Naive B cell (primary cell): ENCODE measurements at regions not wholly inside any gene's neighbourhood (a gene's known extent, or its start where the extent isn't known, plus 50 kb on each side); places are given as distances from the start of the nearest gene placed in this dataset.

ENCODE experiments used
- ATAC-seq, 2 donors: fragments of 150-1000 bp; cut with Tn5 transposase; 2 replicates each; pipeline ENCODE4 v1.10.0; 2021; ENCODE audit warnings: low read depth in 2 of 2, mild to moderate bottlenecking in 2 of 2, moderate library complexity in 2 of 2
- DNase-seq: peaks from one replicate; pipeline ENCODE4 v3.0.0; 2022
- H3K27ac Mint-ChIP-seq, 6 donors: one replicate each; pipeline ENCODE4 v1.8.0; 2020 to 2022; ENCODE audit warnings: mild to moderate bottlenecking in 6 of 6, mixed read lengths in 6 of 6, moderate library complexity in 5 of 6, inconsistent platforms in 2 of 6
- H3K27me3 Mint-ChIP-seq, 3 donors: one replicate each; pipeline ENCODE4 v1.8.0; 2021 to 2022; ENCODE audit warnings: mixed read lengths in 3 of 3, mild to moderate bottlenecking in 1 of 3
- H3K36me3 Mint-ChIP-seq, 2 donors: one replicate each; pipeline ENCODE4 v1.8.0; 2020 to 2022; ENCODE audit warnings: mixed read lengths in 2 of 2, inconsistent platforms in 1 of 2, mild to moderate bottlenecking in 1 of 2
- H3K4me1 Mint-ChIP-seq, 3 donors: one replicate each; pipeline ENCODE4 v1.8.0; 2020 to 2022; ENCODE audit warnings: mixed read lengths in 3 of 3, inconsistent platforms in 1 of 3, mild to moderate bottlenecking in 1 of 3, moderate library complexity in 1 of 3
- H3K4me3 Mint-ChIP-seq, 8 donors: one replicate each; pipeline ENCODE4 v1.8.0; 2020 to 2022; ENCODE audit warnings: mild to moderate bottlenecking in 8 of 8, mixed read lengths in 8 of 8, moderate library complexity in 8 of 8, inconsistent platforms in 2 of 8
- H3K9me3 Mint-ChIP-seq, 7 donors: one replicate each; pipeline ENCODE4 v1.8.0; 2020 to 2022; ENCODE audit warnings: mixed read lengths in 7 of 7, mild to moderate bottlenecking in 5 of 7, inconsistent platforms in 2 of 7, moderate library complexity in 1 of 7

DNA sequence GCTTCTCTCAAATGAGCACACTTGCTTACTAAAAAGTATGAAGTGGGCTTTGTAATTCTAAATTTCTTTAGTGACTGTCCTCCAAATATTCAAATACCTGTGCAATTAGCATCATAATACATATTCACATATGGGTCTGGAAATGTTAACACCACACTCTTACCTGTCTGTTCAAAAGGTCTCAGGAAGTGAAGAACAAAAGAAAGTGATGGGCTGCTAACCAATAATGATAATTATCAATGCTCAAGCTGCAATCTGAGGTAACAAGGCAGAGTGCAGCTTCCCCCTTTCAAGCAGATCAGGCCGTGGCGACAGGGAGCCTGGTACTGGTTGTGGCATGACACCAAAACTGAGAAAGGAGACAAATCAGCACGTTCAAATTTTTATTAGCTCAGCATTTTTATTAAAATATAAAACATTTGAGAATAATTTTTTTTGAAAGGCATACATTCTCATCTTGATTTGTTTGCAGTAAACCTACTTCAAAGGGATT lies 1044.7 kb upstream of the EPHA7 start:
- Mint-ChIP-seq H3K4me3 (no peak overlapping the region), H3K4me1 (no peaks in the 10 kb centered on the region), H3K9me3 (peaks cover 0 to 10% (median 4%) of the 10 kb centered on the region in 7 donors), H3K27me3 (no peaks in the 10 kb centered on the region), H3K27ac (no peak overlapping the region), H3K36me3 (no peaks in the 10 kb centered on the region)
- ATAC-seq (no peak), DNase-seq (no peak)

DNA sequence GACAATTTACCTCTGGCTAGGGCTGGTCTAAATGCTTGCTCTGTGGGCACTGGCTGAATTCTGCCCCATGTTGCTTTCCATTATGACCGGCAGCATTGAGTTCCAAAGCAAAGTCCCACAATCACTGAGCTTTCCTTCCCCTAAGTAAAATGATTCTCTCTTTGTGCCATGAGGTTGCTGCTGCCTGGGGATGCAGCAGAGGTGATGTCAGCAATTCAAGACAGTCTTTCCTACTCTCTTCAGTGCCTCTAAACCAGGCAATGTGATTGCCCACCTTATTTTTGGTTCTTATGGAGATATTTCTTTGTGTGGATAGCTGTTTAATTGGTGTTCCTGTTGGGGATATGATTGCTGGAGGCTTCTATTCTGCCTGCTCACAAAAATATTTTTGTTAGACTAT lies 1043.9 kb upstream of the EPHA7 start:
- no peaks in the 10 kb centered on the region for H3K4me1 Mint-ChIP-seq
- no peaks in the 10 kb centered on the region for H3K36me3 Mint-ChIP-seq
- H3K4me3 Mint-ChIP-seq: peak overlapping the region in 1 of 8 donors; percentile 36
- no peak for ATAC-seq
- no peak for DNase-seq
- H3K9me3 Mint-ChIP-seq: peaks cover 0 to 10% (median 4%) of the 10 kb centered on the region in 7 donors
- no peak overlapping the region for H3K27ac Mint-ChIP-seq
- H3K27me3 Mint-ChIP-seq: no peaks in the 10 kb centered on the region

DNA sequence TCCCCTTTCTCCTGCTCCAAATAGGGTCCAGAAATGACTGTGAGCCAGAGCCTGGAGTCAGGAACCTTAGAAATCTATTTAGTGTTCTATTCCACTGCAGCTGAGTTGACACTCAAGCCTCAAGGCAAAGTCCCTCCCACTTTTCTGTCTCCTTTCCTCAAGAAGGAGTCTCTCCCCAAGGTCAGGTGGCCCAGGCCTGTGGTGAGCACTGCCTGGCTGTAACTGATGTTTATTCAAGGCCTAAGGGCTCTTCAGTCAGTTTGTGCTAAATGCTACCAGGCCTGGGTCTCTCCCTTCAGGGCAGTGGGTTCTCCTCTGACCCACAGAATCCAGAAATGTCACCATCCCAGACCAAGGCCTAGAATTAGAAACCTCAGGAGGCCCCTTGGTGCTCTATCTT lies 1042.9 kb upstream of the EPHA7 start:
- no peak overlapping the region for H3K4me3 Mint-ChIP-seq
- ATAC-seq: no peak
- DNase-seq: no peak
- H3K4me1 Mint-ChIP-seq: no peaks in the 10 kb centered on the region
- H3K27me3 Mint-ChIP-seq: no peaks in the 10 kb centered on the region
- H3K36me3 Mint-ChIP-seq: no peaks in the 10 kb centered on the region
- H3K9me3 Mint-ChIP-seq: peaks cover 0 to 10% (median 4%) of the 10 kb centered on the region in 7 donors
- H3K27ac Mint-ChIP-seq: no peak overlapping the region

DNA sequence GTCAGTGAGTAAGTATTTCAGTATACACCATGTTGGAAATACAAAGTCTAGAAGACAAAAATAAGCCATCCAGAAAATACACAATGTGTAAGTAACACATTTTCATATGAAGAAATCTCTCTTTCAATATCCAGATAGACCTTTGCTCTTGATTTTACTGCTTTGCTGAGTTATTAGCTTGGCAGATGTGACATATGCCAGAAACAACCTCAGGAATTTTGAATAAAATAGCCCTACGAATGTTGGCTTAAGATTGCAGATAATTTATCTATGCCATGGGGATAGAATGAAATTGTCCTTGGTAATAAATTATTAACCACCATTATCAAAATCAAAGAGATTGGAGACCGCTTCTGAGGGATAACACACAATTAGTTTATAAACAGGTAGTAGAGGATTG lies 1036.9 kb upstream of the EPHA7 start:
- DNase-seq (no peak), ATAC-seq (no peak)
- peaks cover 0 to 7% (median 3%) of the 10 kb centered on the region in 7 donors for H3K9me3 Mint-ChIP-seq
- no peak overlapping the region for H3K27ac Mint-ChIP-seq
- H3K36me3 Mint-ChIP-seq: no peaks in the 10 kb centered on the region
- no peaks in the 10 kb centered on the region for H3K27me3 Mint-ChIP-seq
- no peak overlapping the region for H3K4me3 Mint-ChIP-seq
- H3K4me1 Mint-ChIP-seq: no peaks in the 10 kb centered on the region

DNA sequence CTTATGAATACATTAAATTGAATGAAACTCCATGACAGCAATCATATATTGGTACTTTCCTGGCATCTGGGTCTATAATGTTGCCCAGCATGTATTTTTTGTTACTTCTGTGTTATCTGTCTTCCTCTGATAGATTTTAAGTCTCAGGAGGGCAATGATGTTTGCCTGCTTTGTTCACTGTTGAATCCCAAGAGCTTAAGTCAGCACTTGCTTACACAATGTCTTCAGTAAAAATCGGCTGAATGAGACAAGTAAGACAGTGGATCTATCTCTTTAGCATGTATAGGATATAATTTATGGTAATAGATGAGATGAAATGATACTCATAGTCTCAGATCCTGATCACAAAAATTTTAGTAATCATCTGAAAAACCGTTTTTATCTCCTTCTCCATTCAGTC lies 1034.9 kb upstream of the EPHA7 start:
- peaks cover 0 to 12% (median 4%) of the 10 kb centered on the region in 7 donors for H3K9me3 Mint-ChIP-seq
- no peaks in the 10 kb centered on the region for H3K27me3 Mint-ChIP-seq
- ATAC-seq (no peak), DNase-seq (no peak)
- H3K36me3 Mint-ChIP-seq: no peaks in the 10 kb centered on the region
- no peak overlapping the region for H3K4me3 Mint-ChIP-seq
- H3K27ac Mint-ChIP-seq: no peak overlapping the region
- H3K4me1 Mint-ChIP-seq: no peaks in the 10 kb centered on the region

DNA sequence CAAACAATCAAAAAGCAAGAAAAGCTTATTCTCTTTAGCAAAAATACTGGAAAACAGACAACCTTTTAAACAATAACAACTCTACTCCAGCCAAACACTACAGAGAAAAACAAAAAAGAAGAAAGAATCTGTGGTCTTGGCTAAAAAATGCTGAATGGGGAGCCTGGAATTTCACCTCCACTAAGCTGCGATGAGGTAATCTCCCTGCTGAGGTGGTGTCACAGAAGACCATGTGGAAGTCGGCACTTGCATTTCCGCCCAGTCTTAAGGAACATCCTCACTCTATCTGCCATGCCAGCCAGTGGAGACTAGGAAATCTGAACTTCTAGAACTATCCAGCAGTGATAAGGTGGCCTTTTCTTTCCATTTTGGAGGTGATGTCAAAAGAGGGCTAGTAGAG lies 1026.8 kb upstream of the EPHA7 start:
- no peak overlapping the region for H3K27ac Mint-ChIP-seq
- no peaks in the 10 kb centered on the region for H3K36me3 Mint-ChIP-seq
- no peak for ATAC-seq
- no peak for DNase-seq
- no peaks in the 10 kb centered on the region for H3K4me1 Mint-ChIP-seq
- H3K9me3 Mint-ChIP-seq: peaks cover 0 to 11% (median 2%) of the 10 kb centered on the region in 7 donors
- no peaks in the 10 kb centered on the region for H3K27me3 Mint-ChIP-seq
- no peak overlapping the region for H3K4me3 Mint-ChIP-seq

DNA sequence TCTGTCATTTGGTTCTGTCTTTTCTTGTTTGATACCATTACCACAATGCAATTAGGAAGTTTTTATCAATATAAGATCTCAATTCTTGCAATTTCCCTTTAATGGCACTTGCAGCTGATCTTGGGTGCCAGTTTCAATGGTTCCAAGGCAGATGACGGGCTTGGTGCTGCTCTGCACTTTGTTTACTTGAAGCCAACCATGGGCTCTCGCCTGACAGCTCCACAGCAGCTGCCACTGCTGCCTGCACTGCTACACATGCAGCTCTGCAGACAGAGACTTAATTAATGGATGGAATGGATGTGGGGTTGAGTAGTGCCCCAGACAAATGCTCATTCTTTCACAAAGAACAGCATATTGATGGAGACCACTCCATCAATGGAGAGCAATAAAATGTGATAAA lies 1024.3 kb upstream of the EPHA7 start:
- Mint-ChIP-seq H3K9me3 (peaks cover 0 to 5% (median under 1%) of the 10 kb centered on the region in 7 donors), H3K27me3 (no peaks in the 10 kb centered on the region), H3K4me1 (no peaks in the 10 kb centered on the region), H3K27ac (no peak overlapping the region), H3K4me3 (no peak overlapping the region), H3K36me3 (no peaks in the 10 kb centered on the region)
- DNase-seq: no peak
- ATAC-seq: no peak

DNA sequence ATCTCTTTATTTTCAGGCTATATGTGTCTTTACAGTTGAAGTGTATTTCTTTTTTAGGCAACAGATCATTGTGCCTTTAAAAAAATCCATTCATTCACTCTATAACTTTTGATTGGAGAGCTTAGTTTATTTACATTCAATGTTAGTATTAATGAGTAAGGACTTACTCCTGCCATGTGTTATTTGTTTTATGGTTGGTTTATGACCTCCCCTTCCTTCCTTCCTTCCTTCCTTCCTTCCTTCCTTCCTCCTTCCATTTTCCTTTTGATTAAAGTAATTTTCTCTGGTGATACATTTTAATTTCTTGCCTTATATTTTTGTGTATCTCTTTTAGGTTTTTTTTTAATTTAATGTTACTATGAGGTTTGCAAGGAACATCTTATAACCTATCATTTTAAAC lies 1005.3 kb upstream of the EPHA7 start:
- no peaks in the 10 kb centered on the region for H3K27me3 Mint-ChIP-seq
- H3K4me1 Mint-ChIP-seq: no peaks in the 10 kb centered on the region
- DNase-seq (no peak), ATAC-seq (no peak)
- H3K36me3 Mint-ChIP-seq: no peaks in the 10 kb centered on the region
- H3K9me3 Mint-ChIP-seq: peaks cover 0 to 25% (median 8%) of the 10 kb centered on the region in 7 donors
- no peak overlapping the region for H3K27ac Mint-ChIP-seq
- H3K4me3 Mint-ChIP-seq: no peak overlapping the region

DNA sequence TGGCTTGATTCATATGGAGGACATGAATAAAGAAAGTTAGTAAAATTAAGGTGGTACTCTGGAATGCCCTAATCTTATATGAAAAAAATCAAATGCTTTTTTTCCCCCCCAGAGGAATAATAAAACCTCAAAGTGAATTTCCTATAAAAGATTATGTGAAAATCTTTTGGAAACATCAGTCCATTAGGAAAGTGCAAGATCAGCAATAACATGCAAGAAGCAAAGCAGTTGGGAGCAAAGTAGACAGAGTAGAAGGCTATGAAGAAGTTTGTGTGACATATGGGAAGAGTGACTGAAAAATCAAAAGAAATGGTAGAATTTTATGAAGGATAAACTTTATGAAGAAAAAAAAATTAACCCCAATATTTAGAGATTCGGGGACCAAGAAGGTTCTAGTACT lies 998.0 kb upstream of the EPHA7 start:
- ATAC-seq (no peak), DNase-seq (no peak)
- Mint-ChIP-seq H3K27ac (no peak overlapping the region), H3K36me3 (no peaks in the 10 kb centered on the region), H3K4me1 (no peaks in the 10 kb centered on the region), H3K4me3 (no peak overlapping the region), H3K9me3 (peaks cover 0 to 6% (median 2%) of the 10 kb centered on the region in 7 donors), H3K27me3 (no peaks in the 10 kb centered on the region)

DNA sequence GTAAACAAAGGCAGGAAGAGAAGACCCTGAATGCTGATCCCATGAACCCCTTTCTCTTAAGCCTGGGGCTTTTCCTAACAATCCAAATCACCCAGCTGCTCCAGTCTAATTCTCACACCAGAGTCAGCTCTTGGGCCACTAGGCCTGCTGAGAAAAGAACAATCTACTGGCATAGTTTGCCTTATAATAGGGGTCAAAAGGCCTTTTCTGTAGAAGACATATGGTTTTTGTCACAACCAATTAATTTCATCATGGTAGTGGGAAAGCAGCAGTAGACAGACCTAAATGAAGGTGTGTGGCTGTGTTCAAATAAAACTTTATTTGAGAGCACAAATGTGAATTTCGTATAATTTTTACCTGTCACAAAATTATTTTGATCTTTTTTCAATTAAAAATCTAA lies 994.7 kb upstream of the EPHA7 start:
- H3K4me3 Mint-ChIP-seq: no peak overlapping the region
- ATAC-seq (no peak), DNase-seq (no peak)
- no peaks in the 10 kb centered on the region for H3K4me1 Mint-ChIP-seq
- no peaks in the 10 kb centered on the region for H3K27me3 Mint-ChIP-seq
- peaks cover 0 to 6% (median 0%) of the 10 kb centered on the region in 7 donors for H3K9me3 Mint-ChIP-seq
- no peaks in the 10 kb centered on the region for H3K36me3 Mint-ChIP-seq
- H3K27ac Mint-ChIP-seq: no peak overlapping the region

DNA sequence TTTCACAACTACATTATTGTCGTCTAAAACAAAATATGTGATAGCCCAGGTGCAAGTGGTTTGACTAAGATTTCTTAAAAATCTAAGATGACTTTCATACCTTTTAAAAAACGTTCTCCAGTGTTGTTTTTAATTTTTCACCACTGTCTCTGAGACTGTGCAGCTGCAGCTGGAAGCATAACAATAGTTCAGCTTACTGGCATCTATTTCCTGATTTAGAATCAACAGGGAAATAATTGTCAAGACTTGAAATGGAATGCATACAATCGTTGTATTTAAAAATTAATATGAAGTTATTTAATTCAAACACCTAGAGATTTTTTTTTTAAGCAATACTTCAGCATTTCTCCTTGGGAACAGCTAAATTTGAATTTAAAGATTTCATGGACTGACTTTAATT lies 982.0 kb upstream of the EPHA7 start:
- DNase-seq: no peak

DNA sequence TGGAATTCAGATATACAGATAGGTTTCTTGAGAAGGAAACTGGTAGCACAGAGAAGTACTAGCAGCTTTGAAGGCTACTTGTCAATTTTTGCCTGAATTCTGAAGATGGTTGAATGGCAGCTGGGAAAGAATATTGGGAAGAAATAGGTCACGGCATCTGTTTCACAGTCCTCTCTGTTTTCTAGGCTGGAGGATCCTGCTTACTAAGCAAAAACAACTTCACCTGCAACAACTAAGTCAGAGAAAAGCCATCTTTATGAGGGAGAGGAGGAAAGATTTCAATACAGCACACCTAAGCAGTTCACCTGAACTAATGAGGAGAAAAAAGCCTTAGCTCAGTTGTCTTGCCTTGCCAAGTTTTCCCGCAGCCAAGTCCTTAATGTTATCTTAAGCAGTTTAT lies 975.5 kb upstream of the EPHA7 start:
- ATAC-seq (no peak), DNase-seq (no peak)
- Mint-ChIP-seq H3K36me3 (no peaks in the 10 kb centered on the region), H3K27me3 (no peaks in the 10 kb centered on the region), H3K4me1 (no peaks in the 10 kb centered on the region), H3K4me3 (no peak overlapping the region), H3K9me3 (no peaks in the 10 kb centered on the region), H3K27ac (no peak overlapping the region)

More for the DNA sequence above, 982.0 kb upstream of the EPHA7 start:
- H3K36me3 Mint-ChIP-seq: no peaks in the 10 kb centered on the region
- H3K4me1 Mint-ChIP-seq: no peaks in the 10 kb centered on the region
- no peak overlapping the region for H3K27ac Mint-ChIP-seq
- H3K4me3 Mint-ChIP-seq: no peak overlapping the region
- H3K27me3 Mint-ChIP-seq: no peaks in the 10 kb centered on the region
- no peak for ATAC-seq
- H3K9me3 Mint-ChIP-seq: peaks cover 0 to 2% (median 0%) of the 10 kb centered on the region in 7 donors

DNA sequence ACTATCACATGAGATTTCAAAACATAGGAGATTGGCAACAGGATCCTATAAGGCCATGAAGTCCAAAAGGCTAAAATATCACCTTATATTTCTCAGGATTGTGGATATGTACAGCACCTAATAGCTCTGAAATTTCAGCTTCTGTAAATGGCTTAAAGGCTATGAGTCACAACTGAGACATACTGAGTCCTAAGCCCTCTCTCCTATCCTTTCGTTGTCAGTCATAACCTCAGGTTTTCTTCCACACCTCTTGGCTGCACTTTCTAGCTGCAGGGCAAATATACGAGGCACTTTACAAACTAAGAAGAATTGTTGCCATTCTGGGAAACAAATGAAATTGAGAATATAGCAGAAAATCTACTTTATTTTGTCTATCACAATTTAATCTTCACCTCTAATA lies 969.9 kb upstream of the EPHA7 start:
- ATAC-seq (no peak), DNase-seq (no peak)
- Mint-ChIP-seq H3K4me1 (no peaks in the 10 kb centered on the region), H3K9me3 (no peaks in the 10 kb centered on the region), H3K36me3 (no peaks in the 10 kb centered on the region), H3K4me3 (no peak overlapping the region), H3K27me3 (no peaks in the 10 kb centered on the region), H3K27ac (no peak overlapping the region)

DNA sequence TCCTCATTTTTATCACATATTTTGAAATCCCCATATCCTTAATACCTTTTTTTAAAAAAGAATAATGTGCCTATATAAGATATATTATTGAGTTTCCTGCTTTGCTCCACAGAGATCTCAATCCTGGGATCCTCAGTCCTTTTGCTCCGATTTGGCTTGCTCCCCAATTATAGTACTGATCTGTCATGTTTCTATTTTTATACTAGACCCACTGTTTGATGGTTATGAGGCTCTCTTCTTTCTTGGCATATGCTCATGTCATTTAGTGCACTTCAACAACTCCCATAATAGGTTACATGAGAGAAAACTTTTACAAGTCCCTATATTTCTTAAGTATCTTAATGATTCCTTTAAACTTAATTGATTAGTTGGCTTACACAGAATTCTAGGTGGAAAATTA lies 958.5 kb upstream of the EPHA7 start:
- no peak for DNase-seq
- Mint-ChIP-seq H3K27ac (no peak overlapping the region), H3K36me3 (no peaks in the 10 kb centered on the region), H3K9me3 (no peaks in the 10 kb centered on the region), H3K27me3 (no peaks in the 10 kb centered on the region), H3K4me3 (no peak overlapping the region), H3K4me1 (no peaks in the 10 kb centered on the region)
- ATAC-seq: no peak

DNA sequence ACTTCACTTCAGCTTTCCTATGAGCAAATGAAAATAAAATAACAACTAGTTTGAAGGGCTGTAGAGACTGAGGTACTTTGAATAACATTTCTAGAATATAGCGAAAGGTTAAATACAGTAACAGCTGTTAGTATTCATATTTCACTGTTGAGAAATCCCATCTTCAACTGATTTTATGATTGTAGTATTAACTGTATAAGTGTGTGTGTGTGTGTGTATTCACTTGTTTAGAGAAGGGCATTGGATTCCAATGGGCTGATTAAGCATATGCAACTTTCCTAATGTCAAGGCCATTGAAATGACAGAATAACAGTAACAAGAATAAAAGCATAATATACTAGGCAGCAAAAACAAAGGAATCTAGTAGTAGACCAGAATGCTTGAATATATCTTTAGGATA lies 957.5 kb upstream of the EPHA7 start:
- no peak for DNase-seq
- H3K36me3 Mint-ChIP-seq: no peaks in the 10 kb centered on the region
- no peak overlapping the region for H3K27ac Mint-ChIP-seq
- H3K9me3 Mint-ChIP-seq: no peaks in the 10 kb centered on the region
- H3K4me1 Mint-ChIP-seq: no peaks in the 10 kb centered on the region
- ATAC-seq: no peak
- H3K27me3 Mint-ChIP-seq: no peaks in the 10 kb centered on the region
- no peak overlapping the region for H3K4me3 Mint-ChIP-seq
